GM12874 (cell line): ENCODE measurements at regions not wholly inside any gene's neighbourhood (a gene's known extent, or its start where the extent isn't known, plus 50 kb on each side); places are given as distances from the start of the nearest gene placed in this dataset.

Experiments used
- TF ChIP-seq, protein P1 (sequence below): IDR thresholded peaks from 2 replicates; pipeline ENCODE4 v1.5.1; 2011; ENCODE audit warnings: low read depth, mild to moderate bottlenecking, control low read depth, low read length, moderate library complexity; ENCODE audit not compliant: insufficient read depth

- TF ChIP-seq, protein P1, sequence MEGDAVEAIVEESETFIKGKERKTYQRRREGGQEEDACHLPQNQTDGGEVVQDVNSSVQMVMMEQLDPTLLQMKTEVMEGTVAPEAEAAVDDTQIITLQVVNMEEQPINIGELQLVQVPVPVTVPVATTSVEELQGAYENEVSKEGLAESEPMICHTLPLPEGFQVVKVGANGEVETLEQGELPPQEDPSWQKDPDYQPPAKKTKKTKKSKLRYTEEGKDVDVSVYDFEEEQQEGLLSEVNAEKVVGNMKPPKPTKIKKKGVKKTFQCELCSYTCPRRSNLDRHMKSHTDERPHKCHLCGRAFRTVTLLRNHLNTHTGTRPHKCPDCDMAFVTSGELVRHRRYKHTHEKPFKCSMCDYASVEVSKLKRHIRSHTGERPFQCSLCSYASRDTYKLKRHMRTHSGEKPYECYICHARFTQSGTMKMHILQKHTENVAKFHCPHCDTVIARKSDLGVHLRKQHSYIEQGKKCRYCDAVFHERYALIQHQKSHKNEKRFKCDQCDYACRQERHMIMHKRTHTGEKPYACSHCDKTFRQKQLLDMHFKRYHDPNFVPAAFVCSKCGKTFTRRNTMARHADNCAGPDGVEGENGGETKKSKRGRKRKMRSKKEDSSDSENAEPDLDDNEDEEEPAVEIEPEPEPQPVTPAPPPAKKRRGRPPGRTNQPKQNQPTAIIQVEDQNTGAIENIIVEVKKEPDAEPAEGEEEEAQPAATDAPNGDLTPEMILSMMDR = no peak
These were observed 248.3 kb downstream of the DOK5 start for GRCh38 chr20:54723723-54724122.

DNA sequence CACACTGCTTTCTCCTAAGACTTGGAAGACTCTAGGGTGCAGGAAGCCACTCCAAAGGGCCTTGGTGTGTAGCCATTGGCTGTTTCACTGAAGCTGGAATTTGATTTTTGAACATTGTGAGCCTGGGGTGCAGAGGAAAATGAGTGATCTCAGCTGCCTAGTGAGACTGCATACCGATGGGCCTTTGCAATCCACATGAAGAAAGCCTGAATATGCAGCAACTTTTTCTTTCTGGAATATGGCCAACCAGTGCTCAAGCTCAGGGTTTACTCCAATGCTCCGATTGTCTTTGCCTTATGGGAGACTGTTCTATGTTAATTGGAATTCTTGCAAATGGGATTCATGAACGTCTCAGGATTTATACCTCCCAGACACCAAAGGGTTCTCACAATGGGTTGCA, 242.6 kb downstream of the DOK5 start:
- TF ChIP-seq, protein P1 = no peak

DNA sequence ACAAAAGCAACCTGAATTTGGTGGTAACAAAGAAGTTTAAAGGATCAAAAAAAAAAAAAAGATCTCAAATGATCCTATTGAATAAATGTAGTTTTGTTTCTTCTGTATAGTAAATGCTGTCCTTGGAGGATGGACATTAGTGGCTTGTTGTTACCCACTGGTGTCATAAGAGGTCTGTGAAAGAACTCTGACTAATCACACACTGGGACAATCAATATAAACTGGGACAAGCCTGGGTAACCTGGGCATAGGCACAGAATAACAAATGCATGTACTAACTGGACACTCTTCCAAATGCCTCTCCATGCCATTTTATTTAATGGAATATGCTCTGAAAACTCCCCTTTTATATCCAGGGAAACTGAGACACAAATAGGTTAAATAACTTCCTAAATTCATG, 241.4 kb downstream of the DOK5 start:
- TF ChIP-seq, protein P1 = no peak

DNA sequence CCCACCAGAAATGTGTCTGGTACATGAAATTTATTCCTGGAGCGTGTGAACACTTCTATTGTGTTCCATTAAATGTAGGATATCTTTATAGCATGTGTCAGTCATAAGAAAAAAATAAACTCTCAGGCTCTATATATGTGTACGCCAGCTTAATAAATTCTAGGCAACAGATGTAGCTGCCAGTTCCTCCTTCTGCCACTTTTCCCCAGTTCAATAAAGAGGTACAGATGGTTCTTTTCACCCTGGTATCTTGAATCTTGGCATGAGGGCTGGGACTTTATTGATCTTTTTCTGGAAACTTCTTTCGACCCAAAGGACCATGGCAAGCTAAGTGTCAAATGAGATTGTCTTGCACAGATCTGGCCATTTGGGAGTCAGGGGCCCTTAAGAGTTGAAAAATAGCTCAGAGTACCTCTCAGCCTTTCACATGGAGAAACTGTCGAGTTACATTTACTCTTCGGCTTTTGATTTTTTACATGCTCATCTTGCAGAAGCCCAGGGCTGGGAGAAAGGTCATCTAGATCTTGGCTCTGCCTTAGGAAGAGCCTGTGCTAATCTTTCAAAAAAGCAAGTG, 240.9 kb downstream of the DOK5 start:
- TF ChIP-seq, protein P1 = no peak

DNA sequence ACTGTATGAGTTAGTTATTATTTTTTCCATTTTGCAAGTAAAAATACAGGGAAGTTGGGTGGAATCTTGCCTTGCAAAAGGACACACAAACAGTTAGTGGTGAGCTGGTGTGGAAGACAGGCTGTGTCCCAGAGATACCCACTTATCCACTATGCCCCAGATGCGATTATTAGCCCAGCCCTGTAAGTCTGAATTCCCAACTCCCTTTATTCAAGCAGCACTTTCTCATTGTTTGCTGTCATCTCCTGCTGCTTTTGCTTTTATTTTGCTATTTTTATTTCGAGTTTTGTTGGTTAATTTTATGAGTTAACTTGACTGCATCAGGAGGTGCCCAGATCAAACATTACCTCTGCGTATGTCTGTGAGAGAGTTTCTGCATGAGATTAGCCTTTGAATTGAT, 239.4 kb downstream of the DOK5 start:
- TF ChIP-seq, protein P1 = no peak

DNA sequence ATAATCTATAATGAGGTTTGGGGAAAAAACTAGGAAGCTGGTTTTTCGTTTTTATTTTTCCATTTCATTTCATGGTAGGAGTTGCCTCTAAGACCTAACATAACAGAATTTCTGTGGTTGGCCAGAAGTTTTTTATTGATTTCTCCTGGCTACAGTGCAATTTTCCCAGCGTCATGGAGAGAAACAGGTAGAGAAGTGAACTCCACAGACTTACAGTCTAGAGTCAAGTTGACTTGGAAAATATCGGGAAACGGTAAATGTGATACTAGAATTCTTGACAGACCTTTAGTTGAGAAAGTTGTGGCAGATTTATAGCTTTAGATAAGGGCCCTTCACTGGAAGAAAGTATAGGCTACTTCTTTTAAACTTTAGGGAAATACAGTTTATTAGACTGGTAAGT, 238.3 kb downstream of the DOK5 start:
- TF ChIP-seq, protein P1 = no peak

DNA sequence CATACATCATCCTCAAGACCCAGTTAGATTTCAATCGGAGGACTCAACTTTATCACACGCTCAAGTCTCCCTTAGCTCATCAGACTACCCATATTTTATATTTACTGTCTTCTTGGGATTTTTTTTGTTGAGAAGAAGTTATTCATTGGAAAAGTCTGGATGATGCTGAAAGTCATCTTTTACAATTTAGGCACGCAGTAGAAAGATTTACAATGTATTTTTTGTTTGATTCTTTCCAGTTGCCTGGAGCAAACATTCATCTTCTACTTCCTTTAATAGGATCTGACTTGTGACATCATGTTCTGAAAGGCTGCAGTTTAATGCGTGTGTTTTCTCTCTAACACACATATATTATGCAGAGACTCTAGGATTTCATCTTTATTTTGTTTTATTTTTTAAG, 235.7 kb downstream of the DOK5 start:
- TF ChIP-seq, protein P1 = no peak
